Neuronal stem cell (in vitro differentiated cells): ENCODE measurements at regions not wholly inside any gene's neighbourhood (a gene's known extent, or its start where the extent isn't known, plus 50 kb on each side); places are given as distances from the start of the nearest gene placed in this dataset.

Experiments used
- DNase-seq: peaks from one replicate; pipeline ENCODE4 v3.0.0-alpha.2; 2013; ENCODE audit warnings: low spot score
- H2AFZ ChIP-seq: one replicate; pipeline ENCODE4 v1.6.1; 2013; ENCODE audit warnings: mild to moderate bottlenecking, low read length, inconsistent platforms
- H2AK5ac ChIP-seq: 2 replicates; pipeline ENCODE4 v1.6.1; 2013; ENCODE audit warnings: low read depth, mild to moderate bottlenecking, inconsistent platforms, low read length, moderate library complexity, mixed read lengths
- H2BK120ac ChIP-seq: 2 replicates; pipeline ENCODE4 v1.6.1; 2013; ENCODE audit warnings: low read depth, mild to moderate bottlenecking, inconsistent platforms, low read length, moderate library complexity, mixed read lengths
- H2BK12ac ChIP-seq: one replicate; pipeline ENCODE4 v1.6.1; 2013; ENCODE audit warnings: low read length, inconsistent platforms
- H2BK15ac ChIP-seq: 2 replicates; pipeline ENCODE4 v1.6.1; 2013; ENCODE audit warnings: mild to moderate bottlenecking, low read length, inconsistent platforms, mixed read lengths
- H2BK5ac ChIP-seq: one replicate; pipeline ENCODE4 v1.6.1; 2013; ENCODE audit warnings: inconsistent platforms, mild to moderate bottlenecking, low read length, moderate library complexity
- H3K14ac ChIP-seq: one replicate; pipeline ENCODE4 v1.6.1; 2013; ENCODE audit warnings: low read length, inconsistent platforms
- H3K18ac ChIP-seq: 2 replicates; pipeline ENCODE4 v1.6.1; 2013; ENCODE audit warnings: low read length, inconsistent platforms
- H3K23ac ChIP-seq: 2 replicates; pipeline ENCODE4 v1.6.1; 2013; ENCODE audit warnings: low read depth, mild to moderate bottlenecking, mixed read lengths, low read length, inconsistent platforms; ENCODE audit not compliant: poor library complexity
- H3K27ac ChIP-seq: replicated peaks from 3 replicates; pipeline ENCODE4 v1.5.1; 2013; ENCODE audit warnings: low read length, inconsistent platforms
- H3K27me3 ChIP-seq, 3 experiments: 2 replicates each; pipeline ENCODE4 v1.6.1; 2013; ENCODE audit warnings: low read length in 3 of 3, mild to moderate bottlenecking in 2 of 3, inconsistent platforms in 1 of 3, low read depth in 1 of 3, mixed read lengths in 1 of 3, moderate library complexity in 1 of 3; ENCODE audit not compliant: control insufficient read depth in 3 of 3, insufficient read depth in 3 of 3
- H3K36me3 ChIP-seq, 2 donors: replicated peaks in 1 of 2; 2 replicates each; pipeline ENCODE4 v1.6.1; 2013; ENCODE audit warnings: low read length in 2 of 2; ENCODE audit not compliant: control insufficient read depth in 2 of 2, insufficient read depth in 2 of 2
- H3K4ac ChIP-seq: 2 replicates; pipeline ENCODE4 v1.6.1; 2013; ENCODE audit warnings: inconsistent platforms, mild to moderate bottlenecking, low read length, moderate library complexity
- H3K4me1 ChIP-seq, 2 donors: 1 replicate in 1 of 2; 2 replicates in 1 of 2; pipeline ENCODE4 v1.6.1; 2013; ENCODE audit warnings: low read length in 2 of 2, low read depth in 1 of 2; ENCODE audit not compliant: control insufficient read depth in 2 of 2, insufficient read depth in 1 of 2
- H3K4me2 ChIP-seq: one replicate; pipeline ENCODE4 v1.6.1; 2013; ENCODE audit warnings: mild to moderate bottlenecking, low read length, inconsistent platforms; ENCODE audit not compliant: insufficient read depth, poor library complexity, severe bottlenecking
- H3K4me3 ChIP-seq, 2 donors: 2 replicates each; pipeline ENCODE4 v1.5.1; 2013; ENCODE audit warnings: low read length in 2 of 2, mild to moderate bottlenecking in 2 of 2, inconsistent platforms in 1 of 2, moderate library complexity in 1 of 2
- H3K79me1 ChIP-seq: one replicate; pipeline ENCODE4 v1.6.1; 2013; ENCODE audit warnings: low read depth, mild to moderate bottlenecking, inconsistent platforms, low read length, moderate library complexity
- H3K9ac ChIP-seq: one replicate; pipeline ENCODE4 v1.6.1; 2013; ENCODE audit warnings: mild to moderate bottlenecking, low read depth, low read length, inconsistent platforms; ENCODE audit not compliant: poor library complexity
- H3K9me3 ChIP-seq, 2 donors: replicated peaks in 1 of 2; 2 replicates each; pipeline versions ENCODE3 to v1.6.1; 2013; ENCODE audit warnings: low read length in 2 of 2, mild to moderate bottlenecking in 2 of 2, inconsistent platforms in 1 of 2, low read depth in 1 of 2, mixed read lengths in 1 of 2, moderate library complexity in 1 of 2; ENCODE audit not compliant: control insufficient read depth in 2 of 2, insufficient read depth in 1 of 2
- H4K8ac ChIP-seq: one replicate; pipeline ENCODE4 v1.6.1; 2013; ENCODE audit warnings: low read depth, mild to moderate bottlenecking, inconsistent platforms, low read length, moderate library complexity
- H4K91ac ChIP-seq: one replicate; pipeline ENCODE4 v1.6.1; 2013; ENCODE audit warnings: low read length, low read depth, mild to moderate bottlenecking, inconsistent platforms; ENCODE audit not compliant: poor library complexity
- WGBS, 2 donors: extraction: QIAGEN DNeasy Blood & Tissue Kit; methylation state at CpG; one replicate each; pipeline ENCODE4 v1.1.7; 2013; ENCODE audit warnings: missing lambda C conversion rate in 2 of 2, mixed read lengths in 1 of 2; ENCODE audit not compliant: insufficient read length in 2 of 2, insufficient replicate concordance in 1 of 2; ENCODE audit errors: extremely low coverage in 2 of 2; 5-methylcytosine and 5-hydroxymethylcytosine counted together

DNA sequence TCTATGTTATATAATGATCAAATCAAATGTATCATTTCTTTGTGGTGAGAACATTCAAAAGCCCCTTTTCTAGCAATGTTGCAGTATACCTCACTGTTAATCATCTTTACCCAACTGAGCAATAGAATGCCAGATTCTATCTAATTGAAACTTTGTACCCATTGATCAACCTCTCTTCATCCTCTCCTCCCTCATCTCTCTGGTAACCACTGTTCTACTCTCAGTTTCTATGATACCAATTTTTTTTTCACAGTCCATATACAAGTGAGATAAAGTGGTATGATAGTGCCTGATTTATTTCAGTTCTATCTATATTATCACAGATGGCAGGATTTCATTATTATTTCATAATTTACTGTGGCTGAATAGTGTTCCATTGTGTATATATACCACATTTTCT is 209.8 kb downstream of the SPCS3 start:
- no peak overlapping the region for H3K18ac ChIP-seq
- no peak overlapping the region for H3K23ac ChIP-seq
- no peak overlapping the region for H4K91ac ChIP-seq
- H2AFZ ChIP-seq: no peak overlapping the region
- no peak overlapping the region for H3K4me3 ChIP-seq
- no peak overlapping the region for H4K8ac ChIP-seq
- no peaks in the 10 kb centered on the region for H3K9me3 ChIP-seq
- no peak overlapping the region for H3K4me2 ChIP-seq
- no peak overlapping the region for H2BK12ac ChIP-seq
- no peak overlapping the region for H2BK5ac ChIP-seq
- no peaks in the 10 kb centered on the region for H3K27me3 ChIP-seq
- H3K4me1 ChIP-seq: peaks cover 0 to 16% of the 10 kb centered on the region in 2 donors
- no peak overlapping the region for H3K4ac ChIP-seq
- no peak overlapping the region for H3K27ac ChIP-seq
- no peaks in the 10 kb centered on the region for H3K79me1 ChIP-seq
- no peak overlapping the region for H2BK120ac ChIP-seq
- no peak overlapping the region for H3K14ac ChIP-seq
- H3K9ac ChIP-seq: no peak overlapping the region
- H2BK15ac ChIP-seq: no peak overlapping the region
- H2AK5ac ChIP-seq: no peak overlapping the region
- DNase-seq: no peak
- no peaks in the 10 kb centered on the region for H3K36me3 ChIP-seq

DNA sequence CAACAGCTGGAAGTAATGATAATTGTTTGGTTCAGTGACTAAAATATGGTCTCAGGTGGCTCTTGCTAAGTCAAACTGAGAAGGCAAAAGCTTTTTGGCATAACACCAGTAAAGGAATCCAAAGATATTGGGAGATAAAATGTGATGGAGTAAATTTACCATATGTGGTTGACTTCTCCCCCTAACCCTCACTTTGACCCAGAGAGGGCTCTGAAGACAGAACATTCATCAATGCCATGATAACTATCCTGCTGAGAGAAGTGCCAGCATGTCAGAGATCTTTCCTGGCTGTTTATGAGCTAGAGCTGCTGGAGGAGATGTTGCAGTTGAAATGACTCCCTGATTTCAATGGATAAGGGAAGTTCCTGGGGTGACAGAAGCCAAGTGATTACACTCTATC is 213.4 kb downstream of the SPCS3 start:
- Histone ChIP-seq H4K8ac (no peak overlapping the region), H2BK5ac (no peak overlapping the region), H3K18ac (no peak overlapping the region), H3K4me3 (no peak overlapping the region), H2BK12ac (no peak overlapping the region), H3K9me3 (no peaks in the 10 kb centered on the region), H3K27ac (no peak overlapping the region), H3K14ac (no peak overlapping the region), H3K9ac (no peak overlapping the region), H2AK5ac (no peak overlapping the region), H2BK120ac (no peak overlapping the region), H2BK15ac (no peak overlapping the region), H3K79me1 (no peaks in the 10 kb centered on the region), H3K23ac (no peak overlapping the region), H3K4ac (no peak overlapping the region), H3K4me2 (no peak overlapping the region), H3K27me3 (no peaks in the 10 kb centered on the region), H4K91ac (no peak overlapping the region), H3K36me3 (no peaks in the 10 kb centered on the region), H3K4me1 (peaks cover 0 to 5% of the 10 kb centered on the region in 2 donors), H2AFZ (no peak overlapping the region)
- DNase-seq: no peak

DNA sequence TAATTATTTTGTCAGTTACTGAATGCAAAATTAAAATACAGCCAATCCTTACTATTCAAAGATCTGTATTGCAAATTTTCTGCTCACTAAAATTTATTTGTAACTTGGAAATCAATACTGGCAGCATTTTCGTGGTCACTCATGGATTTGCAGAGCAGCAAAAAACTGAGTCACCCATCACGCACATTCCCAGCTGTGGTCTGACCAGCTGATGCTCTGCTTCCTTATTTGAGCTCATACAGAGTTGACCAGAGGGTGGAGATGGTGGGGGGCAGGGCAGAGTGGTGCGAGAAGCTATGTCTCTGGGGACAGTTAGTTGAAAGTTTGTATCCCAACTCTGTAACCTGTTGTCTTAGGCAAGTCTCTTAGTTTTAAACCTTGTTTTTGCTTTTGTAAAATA is 214.8 kb downstream of the SPCS3 start:
- H3K4me2 ChIP-seq: no peak overlapping the region
- H3K4me3 ChIP-seq: no peak overlapping the region
- no peak overlapping the region for H2AK5ac ChIP-seq
- no peak overlapping the region for H4K91ac ChIP-seq
- H3K14ac ChIP-seq: no peak overlapping the region
- H3K27ac ChIP-seq: no peak overlapping the region
- H3K9ac ChIP-seq: no peak overlapping the region
- no peak for DNase-seq
- H3K79me1 ChIP-seq: no peaks in the 10 kb centered on the region
- no peak overlapping the region for H3K4ac ChIP-seq
- no peak overlapping the region for H2BK12ac ChIP-seq
- no peaks in the 10 kb centered on the region for H3K36me3 ChIP-seq
- H4K8ac ChIP-seq: no peak overlapping the region
- H3K23ac ChIP-seq: no peak overlapping the region
- WGBS, 2 donors: no CpG with 5 or more reads among the region's 3 CpGs
- no peaks in the 10 kb centered on the region for H3K9me3 ChIP-seq
- no peak overlapping the region for H3K18ac ChIP-seq
- no peaks in the 10 kb centered on the region for H3K27me3 ChIP-seq
- H2AFZ ChIP-seq: no peak overlapping the region
- no peak overlapping the region for H2BK5ac ChIP-seq
- no peak overlapping the region for H2BK120ac ChIP-seq
- no peak overlapping the region for H2BK15ac ChIP-seq
- no peaks in the 10 kb centered on the region for H3K4me1 ChIP-seq

DNA sequence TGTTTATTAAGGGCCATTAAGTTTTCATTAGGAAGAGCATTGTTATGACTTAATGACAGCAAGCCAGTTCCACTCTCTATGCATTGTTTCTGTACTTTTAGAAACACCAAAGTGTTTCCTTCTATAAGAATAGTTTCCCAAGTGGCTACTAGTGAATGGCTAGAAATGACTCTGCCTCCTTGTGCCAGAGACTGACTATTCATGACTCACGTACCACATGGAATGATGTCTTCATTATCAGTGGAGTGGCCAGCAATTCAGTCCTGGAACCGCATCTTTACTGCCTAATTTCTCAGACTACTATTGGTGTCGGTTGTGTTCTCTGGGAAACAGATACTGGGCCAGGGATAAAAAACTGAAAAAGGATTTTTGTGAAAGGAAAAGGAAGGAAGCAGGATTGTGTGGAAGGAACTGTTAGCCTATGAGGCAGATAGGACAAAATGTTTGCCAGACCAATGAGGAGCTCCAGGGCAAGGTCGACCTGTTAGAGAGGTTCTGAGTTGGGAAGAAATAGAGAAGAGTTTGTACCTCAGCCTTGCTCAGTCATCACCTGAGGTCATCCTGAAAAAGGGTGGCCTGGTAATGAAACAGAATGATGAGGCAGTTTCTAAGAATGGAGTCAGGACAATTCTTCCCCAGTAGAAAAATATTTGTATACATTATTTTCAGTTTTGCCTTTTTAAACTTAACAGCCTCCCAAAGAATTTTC is 218.6 kb downstream of the SPCS3 start:
- no CpG with 5 or more reads among the region's 4 CpGs for WGBS, 2 donors
- no peak overlapping the region for H3K14ac ChIP-seq
- H2BK12ac ChIP-seq: no peak overlapping the region
- H3K4me1 ChIP-seq: no peaks in the 10 kb centered on the region
- no peak overlapping the region for H2AFZ ChIP-seq
- no peak overlapping the region for H4K91ac ChIP-seq
- no peak overlapping the region for H4K8ac ChIP-seq
- no peak overlapping the region for H3K4me3 ChIP-seq
- H3K79me1 ChIP-seq: no peaks in the 10 kb centered on the region
- H3K27me3 ChIP-seq: no peaks in the 10 kb centered on the region
- no peak overlapping the region for H3K4ac ChIP-seq
- no peak overlapping the region for H2AK5ac ChIP-seq
- no peak overlapping the region for H2BK120ac ChIP-seq
- no peaks in the 10 kb centered on the region for H3K9me3 ChIP-seq
- H3K9ac ChIP-seq: no peak overlapping the region
- no peak overlapping the region for H2BK5ac ChIP-seq
- no peak overlapping the region for H3K23ac ChIP-seq
- no peak overlapping the region for H3K4me2 ChIP-seq
- DNase-seq: no peak
- H2BK15ac ChIP-seq: no peak overlapping the region
- no peak overlapping the region for H3K18ac ChIP-seq
- H3K27ac ChIP-seq: no peak overlapping the region
- no peaks in the 10 kb centered on the region for H3K36me3 ChIP-seq
